Retinal pigment epithelial cell (primary cell): ENCODE measurements at regions not wholly inside any gene's neighbourhood (a gene's known extent, or its start where the extent isn't known, plus 50 kb on each side); places are given as distances from the start of the nearest gene placed in this dataset.

ENCODE experiments used
- DNase-seq: peaks from one replicate; pipeline ENCODE4 v3.0.0-alpha.2; 2010; ENCODE audit warnings: low read depth
- H3K4me3 ChIP-seq: 2 replicates; pipeline ENCODE4 v1.5.1; 2011; ENCODE audit warnings: mild to moderate bottlenecking, low read length, control low read depth, moderate library complexity
- TF ChIP-seq, protein P1 (sequence below): conservative IDR thresholded peaks from 2 replicates; pipeline ENCODE4 v1.5.1; 2011; ENCODE audit warnings: low read depth, low read length, control low read depth, inconsistent platforms

DNA sequence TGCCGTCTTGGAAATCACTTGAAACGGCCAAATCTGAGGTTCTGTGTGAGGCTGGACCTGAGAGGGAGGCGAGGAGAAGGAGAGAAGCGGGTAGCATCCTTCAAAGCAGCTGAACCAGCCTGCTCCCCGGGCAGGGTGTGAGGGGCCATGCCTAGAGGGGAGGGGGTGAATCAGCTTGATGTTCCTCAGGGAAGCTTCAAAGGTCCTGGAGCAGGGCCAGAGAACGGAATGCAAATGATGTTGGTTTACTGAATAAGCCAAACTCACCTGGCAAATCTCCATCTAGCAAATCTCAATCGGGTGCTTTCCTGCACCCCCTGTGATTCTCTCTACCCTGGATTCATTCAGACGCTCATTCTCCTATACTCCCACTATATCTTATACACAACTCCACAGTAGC lies 226.9 kb downstream of the WDR11 start:
- TF ChIP-seq, protein P1, sequence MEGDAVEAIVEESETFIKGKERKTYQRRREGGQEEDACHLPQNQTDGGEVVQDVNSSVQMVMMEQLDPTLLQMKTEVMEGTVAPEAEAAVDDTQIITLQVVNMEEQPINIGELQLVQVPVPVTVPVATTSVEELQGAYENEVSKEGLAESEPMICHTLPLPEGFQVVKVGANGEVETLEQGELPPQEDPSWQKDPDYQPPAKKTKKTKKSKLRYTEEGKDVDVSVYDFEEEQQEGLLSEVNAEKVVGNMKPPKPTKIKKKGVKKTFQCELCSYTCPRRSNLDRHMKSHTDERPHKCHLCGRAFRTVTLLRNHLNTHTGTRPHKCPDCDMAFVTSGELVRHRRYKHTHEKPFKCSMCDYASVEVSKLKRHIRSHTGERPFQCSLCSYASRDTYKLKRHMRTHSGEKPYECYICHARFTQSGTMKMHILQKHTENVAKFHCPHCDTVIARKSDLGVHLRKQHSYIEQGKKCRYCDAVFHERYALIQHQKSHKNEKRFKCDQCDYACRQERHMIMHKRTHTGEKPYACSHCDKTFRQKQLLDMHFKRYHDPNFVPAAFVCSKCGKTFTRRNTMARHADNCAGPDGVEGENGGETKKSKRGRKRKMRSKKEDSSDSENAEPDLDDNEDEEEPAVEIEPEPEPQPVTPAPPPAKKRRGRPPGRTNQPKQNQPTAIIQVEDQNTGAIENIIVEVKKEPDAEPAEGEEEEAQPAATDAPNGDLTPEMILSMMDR, result no peak
- DNase-seq, result no peak
- no peak overlapping the region for H3K4me3 ChIP-seq

DNA sequence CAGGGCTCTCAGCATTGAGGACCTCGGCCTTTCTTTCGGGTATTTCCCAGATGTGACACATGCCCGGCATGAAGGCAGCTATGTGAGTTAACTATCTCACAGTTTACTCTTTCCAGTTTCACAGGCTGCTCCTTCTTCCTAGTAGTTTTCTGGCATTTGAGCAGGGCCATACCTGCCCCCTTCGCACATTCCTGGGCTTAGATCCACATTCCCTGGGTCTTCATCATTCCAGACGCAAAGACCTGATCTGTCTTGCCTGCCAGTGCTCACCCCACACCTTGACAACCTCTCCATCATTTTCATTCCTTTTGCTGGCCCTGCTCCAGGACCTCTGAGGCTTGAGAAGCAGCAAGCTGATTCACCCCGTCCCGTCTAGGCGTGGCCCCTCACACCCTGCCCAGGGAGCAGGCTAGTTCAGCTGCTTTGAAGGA lies 227.5 kb downstream of the WDR11 start:
- no peak overlapping the region for H3K4me3 ChIP-seq
- TF ChIP-seq, protein P1, result no peak
- DNase-seq, result no peak

DNA sequence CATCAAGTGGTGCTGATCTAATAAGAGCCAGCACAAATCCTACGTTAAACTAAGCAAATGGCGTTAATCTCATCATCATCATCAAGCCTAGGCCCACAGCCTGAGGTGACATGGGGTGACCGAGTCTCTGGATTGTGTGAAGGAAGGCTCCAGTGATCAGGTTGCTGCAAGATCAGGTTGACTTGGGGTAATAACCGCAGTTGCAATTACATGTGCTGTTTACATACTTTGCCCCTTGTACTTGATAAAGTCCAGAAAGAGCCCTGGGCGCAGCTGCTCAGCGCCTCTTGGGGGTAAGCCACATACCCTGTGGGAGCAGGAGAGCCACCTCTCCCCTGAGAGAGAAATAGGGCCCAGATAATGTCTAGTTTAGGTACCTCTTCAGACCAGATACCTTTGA lies 228.1 kb downstream of the WDR11 start:
- H3K4me3 ChIP-seq, result no peak overlapping the region
- TF ChIP-seq, protein P1, result no peak
- no peak for DNase-seq

DNA sequence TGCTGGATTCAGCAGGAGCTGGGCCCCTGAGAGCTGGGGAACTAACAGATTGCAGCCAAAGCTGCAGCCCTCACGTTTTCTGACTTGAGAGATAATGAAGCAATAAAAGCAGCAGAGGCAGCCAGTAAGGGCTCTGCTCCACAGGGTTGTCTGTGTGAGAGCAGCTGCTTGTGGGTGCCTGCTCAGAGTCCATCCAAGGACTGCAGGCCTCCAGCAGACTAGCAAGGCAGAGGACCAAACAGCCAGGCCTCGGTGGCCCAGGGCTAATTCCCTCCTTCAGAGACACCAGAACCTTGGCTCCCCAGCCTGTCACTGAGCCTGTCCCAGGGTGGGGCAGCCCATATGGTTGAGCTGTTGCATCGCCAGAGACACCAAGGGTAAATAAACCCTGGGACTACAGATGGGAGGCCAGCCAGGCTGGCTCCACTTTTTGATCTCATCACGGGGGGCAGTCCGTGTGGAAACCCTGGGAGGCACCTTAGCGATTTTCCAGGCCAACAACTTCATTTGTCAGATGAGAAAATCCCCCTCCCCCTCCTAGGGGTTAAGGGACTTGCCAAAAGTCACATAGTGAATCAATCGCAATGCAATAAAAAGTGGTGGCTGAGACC lies 229.2 kb downstream of the WDR11 start:
- TF ChIP-seq, protein P1, result no peak
- DNase-seq, result no peak
- H3K4me3 ChIP-seq, result no peak overlapping the region

DNA sequence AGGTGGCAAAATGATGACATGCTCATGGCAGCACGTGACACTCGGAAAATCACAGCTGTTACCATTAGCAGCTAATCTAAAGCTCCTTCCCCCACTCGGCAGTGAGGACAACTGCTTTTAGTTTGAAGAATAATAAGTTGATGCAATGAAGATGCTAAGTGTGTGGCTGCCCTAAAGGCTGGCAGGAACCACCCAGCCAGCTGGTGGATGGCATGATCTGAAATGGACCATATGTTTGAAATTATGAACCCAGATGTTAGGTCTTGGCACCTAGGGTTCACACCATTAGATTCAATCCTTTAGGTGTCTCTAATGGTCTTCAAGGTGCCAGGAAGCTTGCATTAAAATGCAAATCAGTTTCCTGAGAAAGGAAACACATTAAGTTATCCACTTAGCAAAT lies 230.1 kb downstream of the WDR11 start:
- TF ChIP-seq, protein P1, result no peak
- no peak overlapping the region for H3K4me3 ChIP-seq
- no peak for DNase-seq

DNA sequence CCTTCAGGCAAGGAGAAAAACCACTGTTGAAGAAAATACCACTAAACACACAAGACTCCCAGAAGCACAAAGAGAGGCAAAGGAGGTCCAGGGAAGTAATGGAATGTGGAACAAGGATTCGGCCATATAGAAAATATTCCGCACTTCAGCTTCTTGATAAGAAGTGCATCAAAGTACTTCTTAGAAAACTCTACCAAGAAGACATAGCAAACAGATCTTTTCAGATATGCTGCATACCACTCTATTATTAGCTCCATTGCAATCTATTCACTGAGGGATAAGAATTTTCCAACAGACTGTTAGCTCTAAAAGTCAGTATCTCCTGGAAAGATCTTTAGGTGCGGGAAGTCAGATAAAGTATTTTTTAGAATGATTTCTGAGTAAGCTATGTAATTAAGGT lies 231.8 kb downstream of the WDR11 start:
- TF ChIP-seq, protein P1, result no peak
- no peak overlapping the region for H3K4me3 ChIP-seq
- no peak for DNase-seq

DNA sequence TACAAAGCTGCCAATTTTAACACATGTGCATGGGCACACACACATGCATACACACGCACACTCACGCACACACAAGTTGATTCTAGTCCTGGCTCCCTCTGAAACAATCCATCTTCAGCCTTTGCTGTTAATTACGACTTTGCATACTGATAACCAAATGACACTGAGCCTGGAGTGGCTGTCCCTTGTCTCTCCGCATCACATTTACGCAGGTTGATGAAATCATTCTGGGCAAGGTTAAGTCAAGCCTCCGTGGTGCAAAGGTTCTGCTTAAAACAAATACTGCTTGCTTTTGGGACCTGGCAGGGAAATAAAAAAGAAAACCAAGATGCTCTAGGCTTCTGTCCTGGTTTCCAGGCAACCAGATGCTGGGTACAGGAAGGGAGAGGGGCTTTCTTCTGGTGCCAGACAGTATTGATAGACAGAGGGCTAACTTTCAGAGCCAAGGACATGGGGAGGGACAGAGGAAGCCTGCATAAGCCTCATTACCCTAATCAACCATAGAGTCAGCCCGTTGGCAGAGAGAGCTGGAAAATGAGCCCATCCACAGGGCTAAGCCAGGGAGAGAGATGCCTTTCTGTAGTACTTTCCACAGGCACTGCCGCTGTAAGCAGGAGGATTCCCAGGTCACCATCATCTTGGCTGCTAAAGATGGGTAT lies 233.0 kb downstream of the WDR11 start:
- no peak overlapping the region for H3K4me3 ChIP-seq
- DNase-seq, result no peak
- TF ChIP-seq, protein P1, result no peak
